ENCODE measurements at regions not wholly inside any gene's neighbourhood (a gene's known extent, or its start where the extent isn't known, plus 50 kb on each side); places are given as distances from the start of the nearest gene placed in this dataset.

DNA sequence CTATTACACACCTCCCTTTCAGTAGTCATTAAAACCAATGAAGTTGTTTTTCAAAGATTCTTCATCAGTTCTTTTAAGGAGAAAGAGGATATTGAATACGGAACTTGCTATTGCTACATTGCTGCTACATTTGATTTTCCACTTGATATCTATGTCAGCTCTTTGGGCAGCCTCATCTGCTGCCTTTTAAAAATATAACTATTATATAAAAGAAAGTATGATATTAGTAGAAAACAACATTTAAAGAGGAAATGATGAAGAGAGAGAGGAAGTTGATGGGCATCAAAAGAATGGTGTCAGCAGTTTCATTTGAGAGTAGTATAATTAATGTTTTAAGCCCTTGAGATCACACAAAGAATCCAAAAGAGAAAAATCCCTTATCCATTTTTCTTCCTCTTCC, 171.4 kb downstream of the NFKBIZ start:
- no peak overlapping the region for H3K9ac ChIP-seq (ENCODE audit: low read length)
- no peak overlapping the region for H3K4me3 ChIP-seq (ENCODE audit: low read length)
- no peaks in the 10 kb centered on the region for H3K36me3 ChIP-seq (ENCODE audit: control insufficient read depth, insufficient read depth, low read length, severe bottlenecking)
- no peaks in the 10 kb centered on the region for H3K9me3 ChIP-seq (ENCODE audit: control insufficient read depth, low read length)
- DNase-seq (ENCODE audit: low read depth), result no peak
- H3K4me1 ChIP-seq (ENCODE audit: control insufficient read depth, insufficient read depth, low read length), result peaks cover 4% of the 10 kb centered on the region
- H3K27me3 ChIP-seq (replicated peaks; ENCODE audit: control insufficient read depth, insufficient read depth, low read length), result no peaks in the 10 kb centered on the region

DNA sequence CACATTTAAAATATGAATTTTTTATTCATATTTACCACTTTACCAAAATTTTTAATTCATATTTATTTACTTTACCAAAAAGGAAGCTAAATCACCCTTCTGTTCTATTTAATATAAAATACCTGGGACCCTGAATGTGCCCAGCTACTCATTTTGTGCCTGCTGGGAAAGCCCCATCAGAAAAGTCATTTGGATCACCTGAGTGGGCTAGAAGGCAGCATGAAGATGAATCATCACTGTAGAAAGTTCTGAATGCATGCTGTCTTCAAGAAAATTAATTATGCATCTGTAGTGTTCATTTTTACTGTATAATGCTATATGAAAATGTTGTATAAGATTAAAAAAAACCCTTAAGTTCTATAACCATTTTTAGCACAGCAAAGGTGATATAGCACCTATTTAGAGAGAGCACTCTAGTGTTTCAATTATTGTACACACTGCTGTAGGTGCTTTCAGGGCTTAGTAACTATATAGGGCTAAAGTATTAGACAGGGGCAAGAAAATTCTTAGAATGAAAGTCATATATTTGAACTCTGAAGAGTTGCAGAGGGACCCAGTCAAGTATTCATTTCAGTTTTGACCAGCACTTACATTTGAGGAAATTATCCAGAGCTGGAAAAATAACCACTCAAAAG, 175.1 kb downstream of the NFKBIZ start:
- H3K9me3 ChIP-seq (ENCODE audit: control insufficient read depth, low read length), result no peaks in the 10 kb centered on the region
- DNase-seq (ENCODE audit: low read depth), result no peak
- no peaks in the 10 kb centered on the region for H3K36me3 ChIP-seq (ENCODE audit: control insufficient read depth, insufficient read depth, low read length, severe bottlenecking)
- H3K27me3 ChIP-seq (replicated peaks; ENCODE audit: control insufficient read depth, insufficient read depth, low read length), result no peaks in the 10 kb centered on the region
- no peak overlapping the region for H3K9ac ChIP-seq (ENCODE audit: low read length)
- H3K4me3 ChIP-seq (ENCODE audit: low read length), result no peak overlapping the region
- peaks cover 8% of the 10 kb centered on the region for H3K4me1 ChIP-seq (ENCODE audit: control insufficient read depth, insufficient read depth, low read length)

DNA sequence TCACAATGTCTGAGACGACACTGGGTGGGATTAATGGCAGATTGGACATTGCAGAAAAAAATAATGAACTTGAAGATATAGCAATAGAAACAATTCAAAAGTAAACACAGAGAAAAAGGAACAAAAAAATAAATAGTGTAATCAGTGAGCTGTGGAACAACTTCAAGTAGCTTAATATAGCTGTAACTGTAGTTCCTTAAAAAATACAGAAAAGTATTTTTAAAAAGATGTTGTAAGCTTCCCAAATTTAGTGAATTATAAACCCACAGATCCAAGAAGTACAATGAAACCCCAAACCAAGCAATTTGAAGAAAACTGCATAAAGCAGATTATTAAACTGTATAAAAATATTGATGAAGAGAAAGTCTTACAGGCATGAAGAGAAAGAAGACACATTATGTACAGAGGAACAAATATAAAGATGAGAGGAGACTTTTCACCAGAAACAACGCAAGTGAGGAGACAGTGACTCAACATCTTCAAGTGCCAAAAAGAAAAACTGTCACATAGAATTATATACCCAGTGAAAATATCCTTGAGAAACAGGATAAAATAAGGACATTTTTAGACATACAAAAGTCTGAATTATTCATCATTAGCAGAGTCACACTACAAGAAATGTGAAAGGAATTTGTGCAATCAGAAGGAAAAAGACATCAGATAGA, 176.4 kb downstream of the NFKBIZ start:
- Histone ChIP-seq H3K9me3 (ENCODE audit: control insufficient read depth, low read length) (no peaks in the 10 kb centered on the region), H3K4me3 (ENCODE audit: low read length) (no peak overlapping the region), H3K9ac (ENCODE audit: low read length) (no peak overlapping the region), H3K4me1 (ENCODE audit: control insufficient read depth, insufficient read depth, low read length) (peaks cover 11% of the 10 kb centered on the region), H3K27me3 (replicated peaks; ENCODE audit: control insufficient read depth, insufficient read depth, low read length) (no peaks in the 10 kb centered on the region), H3K36me3 (ENCODE audit: control insufficient read depth, insufficient read depth, low read length, severe bottlenecking) (no peaks in the 10 kb centered on the region)
- no peak for DNase-seq (ENCODE audit: low read depth)

DNA sequence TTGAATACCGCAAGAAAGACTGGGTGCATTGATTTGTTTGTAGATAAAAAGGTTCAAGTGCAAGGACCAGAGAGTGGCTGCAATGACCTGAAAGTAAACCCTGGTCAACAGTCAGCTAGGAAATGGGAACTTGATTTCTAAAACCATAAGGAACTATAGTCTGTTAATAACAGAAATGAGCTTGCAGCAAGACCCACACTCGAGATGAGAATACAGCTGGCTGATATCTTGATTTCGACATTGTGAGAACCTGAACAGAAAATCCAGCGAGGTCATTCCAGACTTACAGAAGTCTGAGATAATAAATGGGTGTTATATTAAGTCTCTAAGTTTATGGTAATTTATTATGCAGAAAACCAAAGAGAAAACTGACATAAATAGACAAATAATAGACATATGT, 177.3 kb downstream of the NFKBIZ start:
- Histone ChIP-seq H3K4me1 (ENCODE audit: control insufficient read depth, insufficient read depth, low read length) (peaks cover 11% of the 10 kb centered on the region), H3K4me3 (ENCODE audit: low read length) (no peak overlapping the region), H3K9ac (ENCODE audit: low read length) (no peak overlapping the region), H3K36me3 (ENCODE audit: control insufficient read depth, insufficient read depth, low read length, severe bottlenecking) (no peaks in the 10 kb centered on the region), H3K9me3 (ENCODE audit: control insufficient read depth, low read length) (no peaks in the 10 kb centered on the region), H3K27me3 (replicated peaks; ENCODE audit: control insufficient read depth, insufficient read depth, low read length) (no peaks in the 10 kb centered on the region)
- DNase-seq (ENCODE audit: low read depth), result no peak

DNA sequence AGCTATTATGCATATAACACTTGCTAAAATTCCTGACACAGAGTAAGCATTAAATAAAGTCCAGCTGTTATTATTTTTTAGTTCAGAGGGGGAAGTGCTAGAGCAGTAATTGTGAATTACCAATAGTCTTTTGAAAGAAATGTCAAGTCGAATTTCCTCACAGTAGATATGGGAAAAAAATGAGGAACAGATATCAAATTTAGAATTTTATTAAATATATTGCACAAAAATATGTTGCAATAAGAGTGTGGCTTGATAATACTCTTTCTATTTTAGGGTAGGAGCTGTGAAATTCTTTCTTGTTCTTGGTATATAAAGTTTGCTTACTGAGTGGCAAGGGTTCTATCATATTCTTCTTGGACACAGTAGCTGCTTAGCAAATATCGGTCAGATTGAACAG, 181.3 kb downstream of the NFKBIZ start:
- no peaks in the 10 kb centered on the region for H3K27me3 ChIP-seq (replicated peaks; ENCODE audit: control insufficient read depth, insufficient read depth, low read length)
- H3K4me1 ChIP-seq (ENCODE audit: control insufficient read depth, insufficient read depth, low read length), result peaks cover 8% of the 10 kb centered on the region
- H3K9me3 ChIP-seq (ENCODE audit: control insufficient read depth, low read length), result no peaks in the 10 kb centered on the region
- no peak for DNase-seq (ENCODE audit: low read depth)
- H3K36me3 ChIP-seq (ENCODE audit: control insufficient read depth, insufficient read depth, low read length, severe bottlenecking), result no peaks in the 10 kb centered on the region
- no peak overlapping the region for H3K9ac ChIP-seq (ENCODE audit: low read length)
- no peak overlapping the region for H3K4me3 ChIP-seq (ENCODE audit: low read length)

DNA sequence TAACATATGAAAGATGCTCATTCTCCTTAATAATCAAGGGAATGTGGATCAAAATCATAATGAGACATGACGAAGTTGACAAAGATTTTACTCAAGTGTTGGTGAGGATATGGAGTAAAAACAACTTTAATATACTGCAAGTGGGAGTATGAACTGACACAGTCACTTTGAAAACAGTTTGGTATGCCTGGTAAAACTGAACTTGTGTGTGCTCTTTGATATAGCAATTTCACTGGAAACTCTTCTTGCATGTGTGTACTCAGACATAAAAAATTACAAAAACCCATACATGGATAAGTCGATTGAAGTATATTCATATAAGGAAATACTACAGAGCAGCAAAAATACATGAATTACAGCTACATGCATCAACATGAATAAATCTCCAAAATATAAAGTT, 182.5 kb downstream of the NFKBIZ start:
- Histone ChIP-seq H3K4me1 (ENCODE audit: control insufficient read depth, insufficient read depth, low read length) (peaks cover 4% of the 10 kb centered on the region), H3K36me3 (ENCODE audit: control insufficient read depth, insufficient read depth, low read length, severe bottlenecking) (no peaks in the 10 kb centered on the region), H3K27me3 (replicated peaks; ENCODE audit: control insufficient read depth, insufficient read depth, low read length) (no peaks in the 10 kb centered on the region), H3K9ac (ENCODE audit: low read length) (no peak overlapping the region), H3K4me3 (ENCODE audit: low read length) (no peak overlapping the region), H3K9me3 (ENCODE audit: control insufficient read depth, low read length) (no peaks in the 10 kb centered on the region)
- no peak for DNase-seq (ENCODE audit: low read depth)

DNA sequence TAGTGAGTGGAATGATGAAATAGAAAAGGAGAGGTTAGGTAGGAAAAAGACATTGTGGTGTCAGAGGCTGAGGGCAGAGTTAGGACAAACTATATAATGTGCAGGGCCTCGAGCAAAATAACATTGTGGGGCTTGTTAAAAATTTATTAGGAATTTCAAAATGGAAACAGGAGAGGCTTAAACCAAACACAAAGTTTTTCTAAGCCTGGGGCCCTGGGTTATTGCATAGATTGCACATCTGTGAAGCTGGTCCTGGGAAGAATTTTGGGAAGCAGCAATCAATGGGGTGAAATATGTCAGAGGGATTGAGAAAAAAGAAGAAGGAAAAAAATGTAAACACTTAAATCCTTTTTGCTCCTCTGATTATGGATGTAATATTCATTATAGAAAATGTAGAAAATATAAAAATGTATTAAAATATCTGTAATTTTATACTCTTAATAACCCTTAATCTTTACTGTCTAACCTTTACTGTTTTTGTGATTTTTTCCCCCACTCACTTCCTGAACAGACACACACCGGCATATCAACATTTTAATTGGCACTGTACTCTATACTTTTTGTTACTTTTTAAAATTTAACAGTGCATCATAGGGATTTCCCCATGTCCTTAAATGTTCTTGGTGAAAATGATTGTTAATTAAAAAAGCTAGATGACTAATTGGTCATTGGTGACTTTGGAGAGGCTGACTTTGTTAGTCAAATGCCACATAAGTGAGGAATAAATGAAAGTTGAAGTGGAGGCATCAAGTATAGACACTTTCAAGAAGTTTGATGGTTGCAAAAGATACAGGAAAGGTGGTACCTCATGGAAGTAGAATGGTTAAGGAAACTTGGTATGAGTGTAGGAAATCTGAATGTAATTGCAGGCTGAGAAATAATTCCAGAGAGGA, 183.4 kb downstream of the NFKBIZ start:
- no peak for DNase-seq (ENCODE audit: low read depth)
- no peaks in the 10 kb centered on the region for H3K27me3 ChIP-seq (replicated peaks; ENCODE audit: control insufficient read depth, insufficient read depth, low read length)
- no peaks in the 10 kb centered on the region for H3K9me3 ChIP-seq (ENCODE audit: control insufficient read depth, low read length)
- peaks cover 4% of the 10 kb centered on the region for H3K4me1 ChIP-seq (ENCODE audit: control insufficient read depth, insufficient read depth, low read length)
- no peaks in the 10 kb centered on the region for H3K36me3 ChIP-seq (ENCODE audit: control insufficient read depth, insufficient read depth, low read length, severe bottlenecking)
- H3K9ac ChIP-seq (ENCODE audit: low read length), result no peak overlapping the region
- H3K4me3 ChIP-seq (ENCODE audit: low read length), result no peak overlapping the region

DNA sequence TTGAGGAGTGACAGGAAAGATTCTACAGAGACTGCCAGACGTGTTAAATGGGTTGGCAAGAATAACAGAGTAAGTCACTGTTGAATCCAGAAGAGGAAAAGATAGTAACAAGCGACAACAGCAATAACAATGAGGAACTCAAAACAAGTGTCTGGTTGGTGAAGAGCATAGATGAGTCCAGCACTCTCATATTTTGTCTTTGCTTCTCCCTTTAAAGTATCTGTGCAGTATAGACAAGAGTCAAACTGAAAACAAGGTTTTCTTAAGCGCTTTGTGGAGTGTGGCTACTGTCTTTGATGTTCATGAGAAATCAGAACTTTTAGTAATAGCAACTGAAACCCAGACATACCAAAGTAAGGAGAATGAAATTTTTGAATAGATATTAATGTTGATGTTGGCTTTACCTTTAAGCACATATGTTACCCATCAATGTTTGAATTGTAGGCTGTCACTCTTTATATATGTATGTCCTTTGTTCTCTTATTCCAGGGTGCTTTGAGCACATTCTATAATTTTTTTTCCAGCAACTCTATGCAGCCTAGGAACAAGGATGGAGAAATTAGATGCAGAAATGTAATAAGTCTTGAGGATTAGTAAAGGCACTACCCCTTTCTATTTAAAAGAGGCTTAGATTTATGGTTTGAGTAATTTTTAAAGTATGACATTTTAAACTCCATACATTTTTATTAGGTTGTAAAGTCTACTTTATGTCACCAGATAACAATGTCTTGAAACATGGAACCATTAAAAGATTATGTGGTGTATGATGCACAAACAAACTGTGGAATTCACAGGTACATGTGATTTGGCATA, 185.5 kb downstream of the NFKBIZ start:
- Histone ChIP-seq H3K9me3 (ENCODE audit: control insufficient read depth, low read length) (peaks cover 6% of the 10 kb centered on the region), H3K27me3 (replicated peaks; ENCODE audit: control insufficient read depth, insufficient read depth, low read length) (no peaks in the 10 kb centered on the region), H3K4me1 (ENCODE audit: control insufficient read depth, insufficient read depth, low read length) (peaks cover 4% of the 10 kb centered on the region), H3K9ac (ENCODE audit: low read length) (no peak overlapping the region), H3K4me3 (ENCODE audit: low read length) (no peak overlapping the region), H3K36me3 (ENCODE audit: control insufficient read depth, insufficient read depth, low read length, severe bottlenecking) (no peaks in the 10 kb centered on the region)
- DNase-seq (ENCODE audit: low read depth), result no peak

DNA sequence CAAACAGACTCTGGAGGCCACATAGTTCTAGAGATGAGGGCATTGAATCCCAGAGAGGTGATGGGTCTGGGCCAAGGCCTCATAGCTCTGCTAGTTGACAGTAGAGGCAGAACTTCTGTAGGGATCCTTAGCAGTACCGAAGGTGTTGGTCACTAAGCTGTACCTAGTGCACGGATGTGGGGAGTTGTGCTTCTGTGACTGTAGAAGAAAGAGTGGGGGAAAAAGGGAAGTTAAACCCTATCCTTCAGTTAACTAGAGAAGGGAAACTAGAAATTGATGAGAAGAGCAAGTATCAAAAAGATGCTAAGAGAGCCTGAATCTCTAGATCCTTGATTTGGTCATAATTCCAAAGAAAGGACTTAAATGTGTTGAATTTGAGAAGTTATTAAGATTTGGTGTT, 186.7 kb downstream of the NFKBIZ start:
- no peak overlapping the region for H3K4me3 ChIP-seq (ENCODE audit: low read length)
- no peaks in the 10 kb centered on the region for H3K27me3 ChIP-seq (replicated peaks; ENCODE audit: control insufficient read depth, insufficient read depth, low read length)
- H3K4me1 ChIP-seq (ENCODE audit: control insufficient read depth, insufficient read depth, low read length), result no peaks in the 10 kb centered on the region
- peaks cover 8% of the 10 kb centered on the region for H3K9me3 ChIP-seq (ENCODE audit: control insufficient read depth, low read length)
- no peak for DNase-seq (ENCODE audit: low read depth)
- no peak overlapping the region for H3K9ac ChIP-seq (ENCODE audit: low read length)
- H3K36me3 ChIP-seq (ENCODE audit: control insufficient read depth, insufficient read depth, low read length, severe bottlenecking), result no peaks in the 10 kb centered on the region

DNA sequence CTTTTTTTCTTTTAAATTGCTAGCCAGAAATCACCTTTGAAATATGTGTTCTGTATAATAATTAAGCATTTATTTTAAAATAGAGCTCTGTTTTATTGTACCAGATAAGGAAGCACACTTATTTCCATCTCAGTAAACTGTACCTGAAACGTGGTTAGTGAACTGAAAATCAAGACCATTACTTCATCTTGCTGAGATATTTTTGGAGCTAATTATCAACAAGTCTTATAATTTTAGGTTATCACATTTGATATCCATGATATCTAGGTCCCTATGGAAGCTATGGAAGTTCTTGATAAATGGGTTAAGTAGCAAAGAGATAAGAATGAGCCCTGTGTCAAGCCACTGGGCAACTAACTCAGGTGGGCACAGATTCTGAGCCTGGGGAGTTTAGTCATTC, 187.2 kb downstream of the NFKBIZ start:
- no peaks in the 10 kb centered on the region for H3K36me3 ChIP-seq (ENCODE audit: control insufficient read depth, insufficient read depth, low read length, severe bottlenecking)
- DNase-seq (ENCODE audit: low read depth), result no peak
- H3K9me3 ChIP-seq (ENCODE audit: control insufficient read depth, low read length), result peaks cover 8% of the 10 kb centered on the region
- H3K9ac ChIP-seq (ENCODE audit: low read length), result no peak overlapping the region
- no peaks in the 10 kb centered on the region for H3K27me3 ChIP-seq (replicated peaks; ENCODE audit: control insufficient read depth, insufficient read depth, low read length)
- H3K4me3 ChIP-seq (ENCODE audit: low read length), result no peak overlapping the region
- no peaks in the 10 kb centered on the region for H3K4me1 ChIP-seq (ENCODE audit: control insufficient read depth, insufficient read depth, low read length)

DNA sequence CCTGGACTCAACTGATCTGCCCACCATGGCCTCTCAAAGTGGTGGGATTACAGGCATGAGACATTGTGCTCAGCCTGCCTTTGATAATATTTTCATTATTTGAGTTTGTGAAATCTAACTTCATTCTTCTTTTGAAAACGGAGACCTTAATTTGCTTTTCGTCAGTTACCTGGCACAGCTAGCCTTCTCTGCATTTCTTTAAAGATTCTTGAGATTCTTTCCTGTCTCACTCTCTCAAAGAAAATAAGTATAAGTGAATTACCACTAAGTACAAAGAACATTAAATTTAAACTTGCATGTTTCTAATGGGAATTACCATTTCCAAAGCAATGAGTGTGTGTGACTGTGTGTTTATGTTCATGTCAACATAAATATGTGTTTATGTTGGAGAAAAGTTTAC, 187.9 kb downstream of the NFKBIZ start:
- Histone ChIP-seq H3K4me3 (ENCODE audit: low read length) (no peak overlapping the region), H3K36me3 (ENCODE audit: control insufficient read depth, insufficient read depth, low read length, severe bottlenecking) (no peaks in the 10 kb centered on the region), H3K9ac (ENCODE audit: low read length) (no peak overlapping the region), H3K4me1 (ENCODE audit: control insufficient read depth, insufficient read depth, low read length) (no peaks in the 10 kb centered on the region), H3K9me3 (ENCODE audit: control insufficient read depth, low read length) (peaks cover 8% of the 10 kb centered on the region), H3K27me3 (replicated peaks; ENCODE audit: control insufficient read depth, insufficient read depth, low read length) (no peaks in the 10 kb centered on the region)
- peak; percentile 67 for DNase-seq (ENCODE audit: low read depth)

Measured in adipocyte (in vitro differentiated cells).